ENCODE measurements at regions not wholly inside any gene's neighbourhood (a gene's known extent, or its start where the extent isn't known, plus 50 kb on each side); places are given as distances from the start of the nearest gene placed in this dataset.

- peak; percentile 29; the same call in 1 of the 2 replicates for TF ChIP-seq AHDC1 (CRISPR knock-in tag; IDR thresholded peaks at IDR 0.05; ENCODE audit: borderline replicate concordance)
- 0 out of 2 replicates have a peak, but pooled peaks have one; percentile 17 for TF ChIP-seq ZBTB42 (CRISPR knock-in tag; IDR thresholded peaks at IDR 0.05)
- TF ChIP-seq THRA (CRISPR knock-in tag; IDR thresholded peaks at IDR 0.05; ENCODE audit: borderline replicate concordance) = no peak
- peak; percentile 31; the same call in 1 of the 2 replicates for TF ChIP-seq TBX2 (CRISPR knock-in tag; IDR thresholded peaks at IDR 0.05; ENCODE audit: borderline replicate concordance)
- peak; percentile 89 for TF ChIP-seq HNF4A (CRISPR knock-in tag; IDR thresholded peaks at IDR 0.05)
- TF ChIP-seq ZNF253 (CRISPR knock-in tag; IDR thresholded peaks at IDR 0.05; ENCODE audit: borderline replicate concordance) = no peak
- peak; percentile 10; the same call in 1 of the 2 replicates for TF ChIP-seq ETV5 (CRISPR knock-in tag; IDR thresholded peaks at IDR 0.05; ENCODE audit: borderline replicate concordance)
- TF ChIP-seq ZNF503 (CRISPR knock-in tag; IDR thresholded peaks at IDR 0.05) = no peak
- TF ChIP-seq ZNF331 (CRISPR knock-in tag; IDR thresholded peaks at IDR 0.05) = 0 out of 2 replicates have a peak, but pooled peaks have one; percentile 18
- TF ChIP-seq ZNF773 (CRISPR knock-in tag; IDR thresholded peaks at IDR 0.05; ENCODE audit: borderline replicate concordance) = no peak
- peak; percentile 38 for TF ChIP-seq CTCF (CRISPR knock-in tag; IDR thresholded peaks at IDR 0.05)
- TF ChIP-seq NFE2 (CRISPR knock-in tag; IDR thresholded peaks at IDR 0.05) = no peak
- no peak for TF ChIP-seq LBX2 (CRISPR knock-in tag; IDR thresholded peaks at IDR 0.05; ENCODE audit: borderline replicate concordance)
- TF ChIP-seq EHMT2 (IDR thresholded peaks at IDR 0.05; ENCODE audit: borderline replicate concordance, low read depth, low read length) = peak; percentile 78; the same call in 1 of the 2 replicates
- no peak; the same call in 1 of the 2 replicates for TF ChIP-seq ISL2 (CRISPR knock-in tag; IDR thresholded peaks at IDR 0.05)
- no peak for TF ChIP-seq ZNF576 (CRISPR knock-in tag; IDR thresholded peaks at IDR 0.05)
Measured at GRCh38 chr15:58282060-58282708, 144.0 kb downstream of the AQP9 start (continued).
